H1 (cell line): ENCODE measurements at regions not wholly inside any gene's neighbourhood (a gene's known extent, or its start where the extent isn't known, plus 50 kb on each side); places are given as distances from the start of the nearest gene placed in this dataset.

Source experiments
- GTF2F1 ChIP-seq: IDR thresholded peaks from 2 replicates; pipeline ENCODE4 v1.6.1; 2012; ENCODE audit warnings: low read depth, low read length, improper control_type of control experiment, borderline replicate concordance
- TF ChIP-seq, protein P1 (sequence below): fragments of 300-600 bp; sonication (generic); IDR thresholded peaks from 2 replicates; pipeline ENCODE4 v1.7.1; 2012; ENCODE audit warnings: low read length, moderate library complexity, mild to moderate bottlenecking, inconsistent platforms; ENCODE audit not compliant: insufficient replicate concordance

DNA sequence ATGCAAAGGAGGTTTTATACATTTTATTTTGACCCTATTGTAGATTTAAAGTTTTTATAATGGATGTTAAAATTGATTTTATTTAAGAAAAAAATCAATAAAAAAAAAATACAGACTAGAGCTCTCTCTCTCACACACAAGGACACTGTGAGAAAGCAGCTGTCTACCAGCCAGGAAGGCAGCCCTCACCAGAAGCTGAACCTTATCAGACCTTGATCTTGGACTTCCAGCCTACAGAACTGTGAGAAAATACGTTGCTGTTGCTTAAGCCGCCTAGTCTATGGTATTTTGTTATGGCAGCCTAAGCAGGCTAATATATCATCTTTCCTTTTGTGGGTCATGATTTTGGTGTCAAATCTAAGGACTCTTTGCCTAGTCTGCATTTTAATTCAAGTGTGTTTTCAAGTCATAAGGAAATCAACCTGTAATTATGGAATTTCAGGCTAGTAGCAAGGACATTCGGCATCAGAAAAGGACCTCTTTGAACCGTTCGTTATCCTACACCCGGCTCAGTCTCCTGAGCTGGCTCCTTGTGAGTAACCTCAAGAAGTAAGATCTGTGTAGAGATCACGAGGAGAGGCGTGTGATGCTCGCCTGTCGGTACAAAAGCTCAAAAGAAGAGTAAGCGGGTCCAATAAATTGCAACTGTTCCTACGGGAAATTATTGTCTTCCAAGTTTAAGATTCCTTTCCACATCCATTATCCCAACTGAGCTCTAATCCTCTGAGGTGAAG lies 98.2 kb downstream of the PDCL3 start (continued):
- TF ChIP-seq, protein P1, sequence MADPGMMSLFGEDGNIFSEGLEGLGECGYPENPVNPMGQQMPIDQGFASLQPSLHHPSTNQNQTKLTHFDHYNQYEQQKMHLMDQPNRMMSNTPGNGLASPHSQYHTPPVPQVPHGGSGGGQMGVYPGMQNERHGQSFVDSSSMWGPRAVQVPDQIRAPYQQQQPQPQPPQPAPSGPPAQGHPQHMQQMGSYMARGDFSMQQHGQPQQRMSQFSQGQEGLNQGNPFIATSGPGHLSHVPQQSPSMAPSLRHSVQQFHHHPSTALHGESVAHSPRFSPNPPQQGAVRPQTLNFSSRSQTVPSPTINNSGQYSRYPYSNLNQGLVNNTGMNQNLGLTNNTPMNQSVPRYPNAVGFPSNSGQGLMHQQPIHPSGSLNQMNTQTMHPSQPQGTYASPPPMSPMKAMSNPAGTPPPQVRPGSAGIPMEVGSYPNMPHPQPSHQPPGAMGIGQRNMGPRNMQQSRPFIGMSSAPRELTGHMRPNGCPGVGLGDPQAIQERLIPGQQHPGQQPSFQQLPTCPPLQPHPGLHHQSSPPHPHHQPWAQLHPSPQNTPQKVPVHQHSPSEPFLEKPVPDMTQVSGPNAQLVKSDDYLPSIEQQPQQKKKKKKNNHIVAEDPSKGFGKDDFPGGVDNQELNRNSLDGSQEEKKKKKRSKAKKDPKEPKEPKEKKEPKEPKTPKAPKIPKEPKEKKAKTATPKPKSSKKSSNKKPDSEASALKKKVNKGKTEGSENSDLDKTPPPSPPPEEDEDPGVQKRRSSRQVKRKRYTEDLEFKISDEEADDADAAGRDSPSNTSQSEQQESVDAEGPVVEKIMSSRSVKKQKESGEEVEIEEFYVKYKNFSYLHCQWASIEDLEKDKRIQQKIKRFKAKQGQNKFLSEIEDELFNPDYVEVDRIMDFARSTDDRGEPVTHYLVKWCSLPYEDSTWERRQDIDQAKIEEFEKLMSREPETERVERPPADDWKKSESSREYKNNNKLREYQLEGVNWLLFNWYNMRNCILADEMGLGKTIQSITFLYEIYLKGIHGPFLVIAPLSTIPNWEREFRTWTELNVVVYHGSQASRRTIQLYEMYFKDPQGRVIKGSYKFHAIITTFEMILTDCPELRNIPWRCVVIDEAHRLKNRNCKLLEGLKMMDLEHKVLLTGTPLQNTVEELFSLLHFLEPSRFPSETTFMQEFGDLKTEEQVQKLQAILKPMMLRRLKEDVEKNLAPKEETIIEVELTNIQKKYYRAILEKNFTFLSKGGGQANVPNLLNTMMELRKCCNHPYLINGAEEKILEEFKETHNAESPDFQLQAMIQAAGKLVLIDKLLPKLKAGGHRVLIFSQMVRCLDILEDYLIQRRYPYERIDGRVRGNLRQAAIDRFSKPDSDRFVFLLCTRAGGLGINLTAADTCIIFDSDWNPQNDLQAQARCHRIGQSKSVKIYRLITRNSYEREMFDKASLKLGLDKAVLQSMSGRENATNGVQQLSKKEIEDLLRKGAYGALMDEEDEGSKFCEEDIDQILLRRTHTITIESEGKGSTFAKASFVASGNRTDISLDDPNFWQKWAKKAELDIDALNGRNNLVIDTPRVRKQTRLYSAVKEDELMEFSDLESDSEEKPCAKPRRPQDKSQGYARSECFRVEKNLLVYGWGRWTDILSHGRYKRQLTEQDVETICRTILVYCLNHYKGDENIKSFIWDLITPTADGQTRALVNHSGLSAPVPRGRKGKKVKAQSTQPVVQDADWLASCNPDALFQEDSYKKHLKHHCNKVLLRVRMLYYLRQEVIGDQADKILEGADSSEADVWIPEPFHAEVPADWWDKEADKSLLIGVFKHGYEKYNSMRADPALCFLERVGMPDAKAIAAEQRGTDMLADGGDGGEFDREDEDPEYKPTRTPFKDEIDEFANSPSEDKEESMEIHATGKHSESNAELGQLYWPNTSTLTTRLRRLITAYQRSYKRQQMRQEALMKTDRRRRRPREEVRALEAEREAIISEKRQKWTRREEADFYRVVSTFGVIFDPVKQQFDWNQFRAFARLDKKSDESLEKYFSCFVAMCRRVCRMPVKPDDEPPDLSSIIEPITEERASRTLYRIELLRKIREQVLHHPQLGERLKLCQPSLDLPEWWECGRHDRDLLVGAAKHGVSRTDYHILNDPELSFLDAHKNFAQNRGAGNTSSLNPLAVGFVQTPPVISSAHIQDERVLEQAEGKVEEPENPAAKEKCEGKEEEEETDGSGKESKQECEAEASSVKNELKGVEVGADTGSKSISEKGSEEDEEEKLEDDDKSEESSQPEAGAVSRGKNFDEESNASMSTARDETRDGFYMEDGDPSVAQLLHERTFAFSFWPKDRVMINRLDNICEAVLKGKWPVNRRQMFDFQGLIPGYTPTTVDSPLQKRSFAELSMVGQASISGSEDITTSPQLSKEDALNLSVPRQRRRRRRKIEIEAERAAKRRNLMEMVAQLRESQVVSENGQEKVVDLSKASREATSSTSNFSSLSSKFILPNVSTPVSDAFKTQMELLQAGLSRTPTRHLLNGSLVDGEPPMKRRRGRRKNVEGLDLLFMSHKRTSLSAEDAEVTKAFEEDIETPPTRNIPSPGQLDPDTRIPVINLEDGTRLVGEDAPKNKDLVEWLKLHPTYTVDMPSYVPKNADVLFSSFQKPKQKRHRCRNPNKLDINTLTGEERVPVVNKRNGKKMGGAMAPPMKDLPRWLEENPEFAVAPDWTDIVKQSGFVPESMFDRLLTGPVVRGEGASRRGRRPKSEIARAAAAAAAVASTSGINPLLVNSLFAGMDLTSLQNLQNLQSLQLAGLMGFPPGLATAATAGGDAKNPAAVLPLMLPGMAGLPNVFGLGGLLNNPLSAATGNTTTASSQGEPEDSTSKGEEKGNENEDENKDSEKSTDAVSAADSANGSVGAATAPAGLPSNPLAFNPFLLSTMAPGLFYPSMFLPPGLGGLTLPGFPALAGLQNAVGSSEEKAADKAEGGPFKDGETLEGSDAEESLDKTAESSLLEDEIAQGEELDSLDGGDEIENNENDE: no peak
- TF ChIP-seq GTF2F1: no peak
